Retinal pigment epithelial cell (primary cell): ENCODE measurements at regions not wholly inside any gene's neighbourhood (a gene's known extent, or its start where the extent isn't known, plus 50 kb on each side); places are given as distances from the start of the nearest gene placed in this dataset.

Source experiments
- DNase-seq: peaks from one replicate; pipeline ENCODE4 v3.0.0-alpha.2; 2010; ENCODE audit warnings: low read depth
- H3K4me3 ChIP-seq: 2 replicates; pipeline ENCODE4 v1.5.1; 2011; ENCODE audit warnings: mild to moderate bottlenecking, low read length, control low read depth, moderate library complexity
- CTCF ChIP-seq: conservative IDR thresholded peaks from 2 replicates; pipeline ENCODE4 v1.5.1; 2011; ENCODE audit warnings: low read depth, low read length, control low read depth, inconsistent platforms

- DNase-seq: no peak
- no peak for TF ChIP-seq CTCF
These were observed 653.3 kb upstream of the CDH6 start for GRCh38 chr5:30540150-30540549.

DNA sequence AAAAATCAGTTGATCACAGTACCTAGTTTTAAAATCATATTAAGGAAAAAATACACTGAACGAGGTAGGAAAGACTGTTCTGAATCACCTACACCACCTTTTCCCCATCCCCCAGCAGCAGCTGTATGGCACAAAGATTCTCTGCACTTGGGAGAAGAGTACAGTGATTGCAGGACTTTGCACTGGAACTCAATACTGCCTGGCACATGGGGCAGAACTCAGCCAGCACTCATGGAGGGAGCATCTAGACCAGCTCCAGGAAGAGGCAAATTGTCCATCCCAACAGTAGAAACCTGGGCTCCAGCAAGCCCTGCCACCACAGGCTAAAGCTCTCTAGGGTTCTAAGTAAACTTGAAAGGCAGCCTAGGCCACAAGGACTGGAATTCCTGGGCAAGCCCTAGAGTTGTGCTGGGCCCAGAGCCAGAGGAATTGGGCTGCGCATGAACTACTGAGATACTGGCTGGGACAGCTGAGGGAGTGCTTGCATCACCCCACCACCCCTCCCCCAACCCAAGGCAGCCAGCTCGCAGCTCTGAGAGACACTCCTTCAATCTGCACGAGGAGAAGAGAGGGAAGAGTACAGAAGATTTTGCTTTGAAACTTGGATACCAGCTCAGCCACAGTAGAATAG lies 654.4 kb upstream of the CDH6 start:
- no peak for TF ChIP-seq CTCF
- no peak overlapping the region for H3K4me3 ChIP-seq
- peak; percentile 62 for DNase-seq

More at GRCh38 chr5:30540150-30540549, 653.3 kb upstream of the CDH6 start:
- H3K4me3 ChIP-seq: no peak overlapping the region

DNA sequence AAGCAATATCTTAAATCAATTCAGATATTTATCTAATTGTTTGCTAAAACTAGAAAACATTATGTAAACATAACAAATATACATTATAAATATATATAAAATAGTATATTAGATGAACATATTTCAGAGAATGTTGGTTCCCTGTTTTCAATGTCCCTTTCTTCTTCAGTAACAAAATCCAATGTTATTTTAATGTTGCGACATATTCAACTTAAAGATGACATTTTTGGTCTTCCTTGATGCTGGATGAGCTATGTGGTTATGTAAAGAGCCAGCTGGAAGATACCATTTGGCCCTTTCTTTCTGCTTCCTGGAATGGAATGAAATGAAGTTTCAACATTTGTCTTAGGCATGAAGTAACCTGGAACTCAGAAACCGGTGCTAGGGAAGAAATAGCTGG lies 668.1 kb upstream of the CDH6 start:
- no peak for TF ChIP-seq CTCF
- H3K4me3 ChIP-seq: no peak overlapping the region
- no peak for DNase-seq

DNA sequence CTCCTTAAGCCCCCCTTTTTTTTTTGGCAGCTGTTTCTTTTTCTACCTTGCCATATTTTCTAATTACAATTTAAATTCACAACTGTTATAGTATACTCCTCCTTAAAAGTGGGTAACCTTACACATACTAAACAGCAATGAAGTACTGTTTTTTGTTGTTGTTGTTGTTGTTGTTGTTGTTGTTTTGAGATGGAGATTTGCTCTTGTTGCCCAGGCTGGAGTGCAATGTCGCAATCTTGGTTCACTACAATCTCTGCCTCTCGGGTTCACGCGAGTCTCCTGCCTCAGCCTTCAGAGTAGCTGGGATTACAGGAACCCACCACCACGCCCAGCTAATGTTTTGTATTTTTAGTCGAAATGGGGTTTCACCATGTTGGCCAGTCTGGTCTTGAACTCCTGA lies 669.1 kb upstream of the CDH6 start:
- DNase-seq: no peak
- no peak overlapping the region for H3K4me3 ChIP-seq
- TF ChIP-seq CTCF: no peak

- no peak for DNase-seq
These were observed 670.4 kb upstream of the CDH6 start for GRCh38 chr5:30523061-30523460.

DNA sequence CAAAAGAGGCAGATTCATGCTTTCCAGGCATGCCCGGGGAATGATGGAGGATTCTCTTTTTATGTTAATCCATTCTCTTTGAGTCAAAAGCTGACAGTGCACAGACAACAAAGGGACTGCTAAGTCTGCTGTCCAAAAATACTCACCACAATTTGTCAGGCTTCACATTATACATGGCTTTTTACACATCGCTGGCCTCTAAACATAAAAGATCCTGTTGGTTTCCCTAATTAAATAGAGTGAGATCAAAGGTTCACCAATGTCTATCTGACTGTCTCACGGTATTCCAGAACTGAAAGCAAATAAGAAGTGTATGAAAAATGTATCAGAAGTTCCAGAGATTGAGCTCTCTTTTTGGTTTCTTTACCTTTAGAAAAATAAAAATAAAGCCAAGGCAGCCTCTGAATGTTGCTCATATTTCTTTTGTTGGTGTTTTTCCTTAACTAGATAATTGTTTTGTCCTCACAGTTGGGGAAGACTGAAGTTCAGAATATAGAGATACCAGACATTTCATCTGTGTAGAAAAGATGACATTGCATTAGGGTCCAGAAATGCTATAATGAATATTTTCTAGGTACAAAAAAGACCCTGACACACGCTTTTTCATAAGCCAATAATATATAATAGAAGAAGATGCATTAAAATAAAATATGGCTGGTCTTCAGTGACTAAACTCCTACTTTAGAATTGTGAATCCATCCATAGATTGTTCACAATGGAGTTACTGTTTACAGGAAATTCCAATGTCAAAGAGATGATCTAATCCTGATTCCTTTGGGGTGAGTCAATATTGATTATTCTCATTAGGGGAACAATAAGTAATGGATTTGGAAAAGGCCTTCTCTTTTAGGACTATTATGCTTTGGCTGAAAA lies 688.2 kb upstream of the CDH6 start:
- TF ChIP-seq CTCF: no peak
- peak; percentile 50 for DNase-seq
- H3K4me3 ChIP-seq: no peak overlapping the region

More at GRCh38 chr5:30523061-30523460, 670.4 kb upstream of the CDH6 start:
- TF ChIP-seq CTCF: no peak
- H3K4me3 ChIP-seq: no peak overlapping the region

GRCh38 chr5:30502277-30502676 lies 691.2 kb upstream of the CDH6 start:
- TF ChIP-seq CTCF: no peak
- DNase-seq: no peak
- H3K4me3 ChIP-seq: no peak overlapping the region
